ENCODE measurements at regions not wholly inside any gene's neighbourhood (a gene's known extent, or its start where the extent isn't known, plus 50 kb on each side); places are given as distances from the start of the nearest gene placed in this dataset.

GRCh38 chr7:85413718-85414117 lies 226.9 kb upstream of the SEMA3D start:
- TF ChIP-seq, protein P1, sequence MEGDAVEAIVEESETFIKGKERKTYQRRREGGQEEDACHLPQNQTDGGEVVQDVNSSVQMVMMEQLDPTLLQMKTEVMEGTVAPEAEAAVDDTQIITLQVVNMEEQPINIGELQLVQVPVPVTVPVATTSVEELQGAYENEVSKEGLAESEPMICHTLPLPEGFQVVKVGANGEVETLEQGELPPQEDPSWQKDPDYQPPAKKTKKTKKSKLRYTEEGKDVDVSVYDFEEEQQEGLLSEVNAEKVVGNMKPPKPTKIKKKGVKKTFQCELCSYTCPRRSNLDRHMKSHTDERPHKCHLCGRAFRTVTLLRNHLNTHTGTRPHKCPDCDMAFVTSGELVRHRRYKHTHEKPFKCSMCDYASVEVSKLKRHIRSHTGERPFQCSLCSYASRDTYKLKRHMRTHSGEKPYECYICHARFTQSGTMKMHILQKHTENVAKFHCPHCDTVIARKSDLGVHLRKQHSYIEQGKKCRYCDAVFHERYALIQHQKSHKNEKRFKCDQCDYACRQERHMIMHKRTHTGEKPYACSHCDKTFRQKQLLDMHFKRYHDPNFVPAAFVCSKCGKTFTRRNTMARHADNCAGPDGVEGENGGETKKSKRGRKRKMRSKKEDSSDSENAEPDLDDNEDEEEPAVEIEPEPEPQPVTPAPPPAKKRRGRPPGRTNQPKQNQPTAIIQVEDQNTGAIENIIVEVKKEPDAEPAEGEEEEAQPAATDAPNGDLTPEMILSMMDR (IDR thresholded peaks at IDR 0.05), result no peak
- TF ChIP-seq EP300 (IDR thresholded peaks at IDR 0.05), result no peak
- no peak for TF ChIP-seq POLR2AphosphoS5 (IDR thresholded peaks at IDR 0.05)
- no peak for TF ChIP-seq POLR2A (IDR thresholded peaks at IDR 0.05)
- Histone ChIP-seq H3K36me3 (no peaks in the 10 kb centered on the region), H3K4me1 (no peaks in the 10 kb centered on the region), H3K27ac (no peak overlapping the region), H3K9me3 (no peaks in the 10 kb centered on the region), H3K27me3 (no peaks in the 10 kb centered on the region), H3K4me3 (no peak overlapping the region)
- ATAC-seq (ENCODE audit: low FRiP score in 2 of 2) (no peak), DNase-seq (no peak)
- WGBS, 2 donors, result 83 to 86% methylated on average over 6 of the region's 6 CpGs

DNA sequence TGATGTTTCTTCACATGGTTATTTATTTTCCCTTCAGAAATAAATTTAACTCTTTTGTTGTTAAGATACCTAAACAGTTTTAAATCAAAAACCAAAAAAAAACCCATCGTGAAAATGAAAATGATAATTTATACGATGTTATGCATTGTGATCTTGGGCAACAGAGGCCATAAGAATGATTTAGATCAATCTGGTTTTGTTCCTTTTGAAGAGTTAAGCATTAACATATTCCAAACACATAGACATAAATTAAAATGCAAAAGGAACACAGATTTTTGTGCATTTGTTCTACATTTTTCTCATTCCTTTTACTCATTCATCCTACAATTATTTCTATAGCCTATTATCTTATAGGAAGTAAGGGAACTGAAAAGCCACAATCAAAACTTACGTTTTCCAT lies 226.1 kb upstream of the SEMA3D start:
- Histone ChIP-seq H3K9me3 (no peaks in the 10 kb centered on the region), H3K4me3 (no peak overlapping the region), H3K36me3 (no peaks in the 10 kb centered on the region), H3K27me3 (no peaks in the 10 kb centered on the region), H3K4me1 (no peaks in the 10 kb centered on the region), H3K27ac (no peak overlapping the region)
- DNase-seq (no peak), ATAC-seq (ENCODE audit: low FRiP score in 2 of 2) (no peak)
- TF ChIP-seq POLR2A (IDR thresholded peaks at IDR 0.05) (no peak), POLR2AphosphoS5 (IDR thresholded peaks at IDR 0.05) (no peak), EP300 (IDR thresholded peaks at IDR 0.05) (no peak)
- TF ChIP-seq, protein P1 (IDR thresholded peaks at IDR 0.05), result no peak
- WGBS, 2 donors, result 85 to 91% methylated on average over 3 of the region's 3 CpGs

- no peaks in the 10 kb centered on the region for H3K4me1 ChIP-seq
- DNase-seq, result no peak
- H3K27me3 ChIP-seq, result no peaks in the 10 kb centered on the region
- no peak overlapping the region for H3K4me3 ChIP-seq
- H3K9me3 ChIP-seq, result no peaks in the 10 kb centered on the region
- ATAC-seq (ENCODE audit: low FRiP score in 2 of 2), result no peak
- no peak overlapping the region for H3K27ac ChIP-seq
- H3K36me3 ChIP-seq, result no peaks in the 10 kb centered on the region
- TF ChIP-seq POLR2AphosphoS5 (IDR thresholded peaks at IDR 0.05), result no peak
- no peak for TF ChIP-seq EP300 (IDR thresholded peaks at IDR 0.05)
- TF ChIP-seq, protein P1 (IDR thresholded peaks at IDR 0.05), result no peak
- no peak for TF ChIP-seq POLR2A (IDR thresholded peaks at IDR 0.05)
- WGBS, 2 donors, result 72 to 79% methylated on average over 3 of the region's 3 CpGs
These were observed 220.5 kb upstream of the SEMA3D start for GRCh38 chr7:85407391-85407790.

GRCh38 chr7:85405016-85405902 lies 218.4 kb upstream of the SEMA3D start:
- Histone ChIP-seq H3K36me3 (no peaks in the 10 kb centered on the region), H3K27me3 (no peaks in the 10 kb centered on the region), H3K9me3 (no peaks in the 10 kb centered on the region), H3K27ac (no peak overlapping the region), H3K4me1 (no peaks in the 10 kb centered on the region), H3K4me3 (no peak overlapping the region)
- no peak for TF ChIP-seq EP300 (IDR thresholded peaks at IDR 0.05)
- TF ChIP-seq POLR2A (IDR thresholded peaks at IDR 0.05), result no peak
- TF ChIP-seq, protein P1 (IDR thresholded peaks at IDR 0.05), result no peak
- no peak for TF ChIP-seq POLR2AphosphoS5 (IDR thresholded peaks at IDR 0.05)
- WGBS, 2 donors, result 79% methylated on average over 2 of the region's 2 CpGs
- DNase-seq (no peak), ATAC-seq (ENCODE audit: low FRiP score in 2 of 2) (no peak)

- H3K27me3 ChIP-seq, result no peaks in the 10 kb centered on the region
- TF ChIP-seq POLR2AphosphoS5 (IDR thresholded peaks at IDR 0.05), result no peak
- TF ChIP-seq, protein P1 (IDR thresholded peaks at IDR 0.05), result no peak
- TF ChIP-seq POLR2A (IDR thresholded peaks at IDR 0.05), result no peak
- TF ChIP-seq EP300 (IDR thresholded peaks at IDR 0.05), result no peak
- H3K4me1 ChIP-seq, result no peaks in the 10 kb centered on the region
- H3K4me3 ChIP-seq, result no peak overlapping the region
- ATAC-seq (ENCODE audit: low FRiP score in 2 of 2) (no peak), DNase-seq (no peak)
- no peaks in the 10 kb centered on the region for H3K9me3 ChIP-seq
- no peaks in the 10 kb centered on the region for H3K36me3 ChIP-seq
- 58 to 87% methylated on average over 1 of the region's 1 CpG for WGBS, 2 donors
- no peak overlapping the region for H3K27ac ChIP-seq
These were observed 209.8 kb upstream of the SEMA3D start for GRCh38 chr7:85396676-85397075.
